NB4 (cell line): ENCODE measurements at regions not wholly inside any gene's neighbourhood (a gene's known extent, or its start where the extent isn't known, plus 50 kb on each side); places are given as distances from the start of the nearest gene placed in this dataset.

Experiments used
- POLR2A ChIP-seq: IDR thresholded peaks from 2 replicates; pipeline ENCODE4 v1.6.1; 2011; ENCODE audit warnings: mild to moderate bottlenecking; ENCODE audit not compliant: insufficient read length; ENCODE audit errors: extremely low read depth
- TF ChIP-seq, protein P1 (sequence below): IDR thresholded peaks from one replicate; pipeline ENCODE4 v1.5.1; 2012; ENCODE audit warnings: low read depth, low read length

- TF ChIP-seq, protein P1, sequence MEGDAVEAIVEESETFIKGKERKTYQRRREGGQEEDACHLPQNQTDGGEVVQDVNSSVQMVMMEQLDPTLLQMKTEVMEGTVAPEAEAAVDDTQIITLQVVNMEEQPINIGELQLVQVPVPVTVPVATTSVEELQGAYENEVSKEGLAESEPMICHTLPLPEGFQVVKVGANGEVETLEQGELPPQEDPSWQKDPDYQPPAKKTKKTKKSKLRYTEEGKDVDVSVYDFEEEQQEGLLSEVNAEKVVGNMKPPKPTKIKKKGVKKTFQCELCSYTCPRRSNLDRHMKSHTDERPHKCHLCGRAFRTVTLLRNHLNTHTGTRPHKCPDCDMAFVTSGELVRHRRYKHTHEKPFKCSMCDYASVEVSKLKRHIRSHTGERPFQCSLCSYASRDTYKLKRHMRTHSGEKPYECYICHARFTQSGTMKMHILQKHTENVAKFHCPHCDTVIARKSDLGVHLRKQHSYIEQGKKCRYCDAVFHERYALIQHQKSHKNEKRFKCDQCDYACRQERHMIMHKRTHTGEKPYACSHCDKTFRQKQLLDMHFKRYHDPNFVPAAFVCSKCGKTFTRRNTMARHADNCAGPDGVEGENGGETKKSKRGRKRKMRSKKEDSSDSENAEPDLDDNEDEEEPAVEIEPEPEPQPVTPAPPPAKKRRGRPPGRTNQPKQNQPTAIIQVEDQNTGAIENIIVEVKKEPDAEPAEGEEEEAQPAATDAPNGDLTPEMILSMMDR: no peak
- TF ChIP-seq POLR2A: no peak
Observed at GRCh38 chrX:120735966-120736365, 106.1 kb upstream of the C1GALT1C1 start.
